Endodermal cell (in vitro differentiated cells): ENCODE measurements at regions not wholly inside any gene's neighbourhood (a gene's known extent, or its start where the extent isn't known, plus 50 kb on each side); places are given as distances from the start of the nearest gene placed in this dataset.

Experiments used
- DNase-seq: peaks from one replicate; pipeline ENCODE4 v3.0.0-alpha.2; 2017
- H3K27ac ChIP-seq: 2 replicates; pipeline ENCODE4 v1.5.1; 2013; ENCODE audit warnings: mild to moderate bottlenecking, low read depth, low read length, moderate library complexity
- H3K27me3 ChIP-seq: 2 replicates; pipeline ENCODE4 v1.6.1; 2013; ENCODE audit warnings: mild to moderate bottlenecking, low read length, moderate library complexity; ENCODE audit not compliant: insufficient read depth, control insufficient read depth, poor library complexity, severe bottlenecking
- H3K36me3 ChIP-seq: 2 replicates; pipeline ENCODE4 v1.7.0; 2013; ENCODE audit warnings: mild to moderate bottlenecking, low read length, moderate library complexity; ENCODE audit not compliant: control insufficient read depth, insufficient read depth
- H3K4me1 ChIP-seq: one replicate; pipeline ENCODE4 v1.7.0; 2013; ENCODE audit warnings: low read length; ENCODE audit not compliant: control insufficient read depth, insufficient read depth
- H3K4me3 ChIP-seq: 2 replicates; pipeline ENCODE4 v1.5.1; 2013; ENCODE audit warnings: mild to moderate bottlenecking, low read length, moderate library complexity
- H3K9ac ChIP-seq: 2 replicates; pipeline ENCODE4 v1.6.1; 2013; ENCODE audit warnings: mild to moderate bottlenecking, low read length, moderate library complexity; ENCODE audit not compliant: poor library complexity, severe bottlenecking; ENCODE audit errors: extremely low read depth
- H3K9me3 ChIP-seq: 2 replicates; pipeline ENCODE4 v1.6.1; 2013; ENCODE audit warnings: mild to moderate bottlenecking, low read length, moderate library complexity; ENCODE audit not compliant: control insufficient read depth
- H3K27ac Mint-ChIP-seq: 2 replicates; pipeline ENCODE4 v1.8.0; 2020; ENCODE audit warnings: mixed read lengths
- H3K27me3 Mint-ChIP-seq: 2 replicates; pipeline ENCODE4 v1.8.0; 2021; ENCODE audit warnings: mild to moderate bottlenecking, mixed read lengths; ENCODE audit not compliant: insufficient read depth
- H3K36me3 Mint-ChIP-seq: 2 replicates; pipeline ENCODE4 v1.8.0; 2020; ENCODE audit warnings: low read depth, mixed read lengths
- H3K4me1 Mint-ChIP-seq: 2 replicates; pipeline ENCODE4 v1.8.0; 2020; ENCODE audit warnings: mixed read lengths
- H3K4me3 Mint-ChIP-seq: 2 replicates; pipeline ENCODE4 v1.8.0; 2020; ENCODE audit warnings: mild to moderate bottlenecking, moderate library complexity, mixed read lengths
- H3K9me3 Mint-ChIP-seq: 2 replicates; pipeline ENCODE4 v1.8.0; 2020; ENCODE audit warnings: mild to moderate bottlenecking, mixed read lengths
- WGBS, 2 experiments: methylation state at CpG; one replicate each; pipeline versions ENCODE4 v1.1.5 to v1.1.7; 2013; ENCODE audit warnings: missing lambda C conversion rate in 2 of 2, mixed read lengths in 1 of 2; ENCODE audit not compliant: insufficient coverage in 1 of 2, insufficient read length in 1 of 2; 5-methylcytosine and 5-hydroxymethylcytosine counted together
- TF ChIP-seq, protein P1 (sequence below): fragments of 200-600 bp; sonication (generic); conservative IDR thresholded peaks from 2 replicates; pipeline ENCODE4 v1.5.0; 2021; ENCODE audit warnings: antibody characterized with exemption, mild to moderate bottlenecking

GRCh38 chr6:137371634-137372016, 122.6 kb downstream of the OLIG3 start:
- no peak overlapping the region for H3K27ac ChIP-seq
- Mint-ChIP-seq H3K4me1 (peaks cover 8% of the 10 kb centered on the region), H3K36me3 (no peaks in the 10 kb centered on the region), H3K27me3 (no peaks in the 10 kb centered on the region), H3K9me3 (no peaks in the 10 kb centered on the region), H3K27ac (no peak overlapping the region), H3K4me3 (no peak overlapping the region)
- no peak for DNase-seq
- 96% methylated on average over 3 to 4 of the region's 4 CpGs for WGBS, 2 experiments
- TF ChIP-seq, protein P1, sequence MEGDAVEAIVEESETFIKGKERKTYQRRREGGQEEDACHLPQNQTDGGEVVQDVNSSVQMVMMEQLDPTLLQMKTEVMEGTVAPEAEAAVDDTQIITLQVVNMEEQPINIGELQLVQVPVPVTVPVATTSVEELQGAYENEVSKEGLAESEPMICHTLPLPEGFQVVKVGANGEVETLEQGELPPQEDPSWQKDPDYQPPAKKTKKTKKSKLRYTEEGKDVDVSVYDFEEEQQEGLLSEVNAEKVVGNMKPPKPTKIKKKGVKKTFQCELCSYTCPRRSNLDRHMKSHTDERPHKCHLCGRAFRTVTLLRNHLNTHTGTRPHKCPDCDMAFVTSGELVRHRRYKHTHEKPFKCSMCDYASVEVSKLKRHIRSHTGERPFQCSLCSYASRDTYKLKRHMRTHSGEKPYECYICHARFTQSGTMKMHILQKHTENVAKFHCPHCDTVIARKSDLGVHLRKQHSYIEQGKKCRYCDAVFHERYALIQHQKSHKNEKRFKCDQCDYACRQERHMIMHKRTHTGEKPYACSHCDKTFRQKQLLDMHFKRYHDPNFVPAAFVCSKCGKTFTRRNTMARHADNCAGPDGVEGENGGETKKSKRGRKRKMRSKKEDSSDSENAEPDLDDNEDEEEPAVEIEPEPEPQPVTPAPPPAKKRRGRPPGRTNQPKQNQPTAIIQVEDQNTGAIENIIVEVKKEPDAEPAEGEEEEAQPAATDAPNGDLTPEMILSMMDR, result no peak
- H3K9me3 ChIP-seq, result no peaks in the 10 kb centered on the region
- no peaks in the 10 kb centered on the region for H3K4me1 ChIP-seq
- H3K27me3 ChIP-seq, result no peaks in the 10 kb centered on the region
- H3K36me3 ChIP-seq, result no peaks in the 10 kb centered on the region
- no peak overlapping the region for H3K9ac ChIP-seq
- H3K4me3 ChIP-seq, result no peak overlapping the region

GRCh38 chr6:137370871-137371633, 123.1 kb downstream of the OLIG3 start:
- no peak overlapping the region for H3K9ac ChIP-seq
- WGBS, 2 experiments, result 66 to 75% methylated on average over 2 of the region's 2 CpGs
- TF ChIP-seq, protein P1, result peak; percentile 68

DNA sequence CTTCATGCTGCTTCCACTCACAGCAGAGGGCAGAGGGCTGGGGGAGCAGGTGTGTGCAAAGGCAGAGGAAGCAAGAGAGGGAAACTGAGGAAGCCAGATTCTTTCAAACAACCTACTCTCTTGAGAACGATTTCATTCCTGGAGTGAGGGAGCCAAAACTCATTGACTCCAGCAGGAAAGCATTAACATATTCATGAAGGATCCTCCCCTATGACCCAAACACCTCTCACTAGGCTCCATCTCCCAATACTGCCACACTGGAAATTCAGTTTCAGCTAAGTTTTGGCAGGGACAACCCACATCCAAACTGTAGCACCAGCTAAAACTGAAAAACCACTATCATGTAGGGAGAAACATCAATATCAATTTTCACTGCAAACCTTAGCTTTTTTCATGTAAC, 125.1 kb downstream of the OLIG3 start:
- Histone ChIP-seq H3K9ac (no peak overlapping the region), H3K36me3 (no peaks in the 10 kb centered on the region), H3K4me3 (no peak overlapping the region), H3K9me3 (no peaks in the 10 kb centered on the region), H3K27me3 (no peaks in the 10 kb centered on the region), H3K27ac (no peak overlapping the region), H3K4me1 (no peaks in the 10 kb centered on the region)
- Mint-ChIP-seq H3K9me3 (no peaks in the 10 kb centered on the region), H3K4me1 (peaks cover 8% of the 10 kb centered on the region), H3K27me3 (no peaks in the 10 kb centered on the region), H3K36me3 (no peaks in the 10 kb centered on the region), H3K4me3 (no peak overlapping the region), H3K27ac (no peak overlapping the region)
- DNase-seq, result no peak
- 47% methylated on average over 1 of the region's 1 CpG; no CpG with 5 or more reads in 1 of the 2 experiments for WGBS, 2 experiments
- TF ChIP-seq, protein P1, result no peak

More at GRCh38 chr6:137370871-137371633, 123.1 kb downstream of the OLIG3 start:
- peaks cover 8% of the 10 kb centered on the region for H3K4me1 Mint-ChIP-seq
- Histone ChIP-seq H3K36me3 (no peaks in the 10 kb centered on the region), H3K27me3 (no peaks in the 10 kb centered on the region), H3K4me3 (no peak overlapping the region), H3K4me1 (no peaks in the 10 kb centered on the region), H3K27ac (no peak overlapping the region), H3K9me3 (no peaks in the 10 kb centered on the region)
- no peak overlapping the region for H3K4me3 Mint-ChIP-seq
- H3K9me3 Mint-ChIP-seq, result no peaks in the 10 kb centered on the region
- no peaks in the 10 kb centered on the region for H3K36me3 Mint-ChIP-seq
- no peak for DNase-seq
- H3K27ac Mint-ChIP-seq, result no peak overlapping the region
- H3K27me3 Mint-ChIP-seq, result no peaks in the 10 kb centered on the region
